ENCODE measurements at regions not wholly inside any gene's neighbourhood (a gene's known extent, or its start where the extent isn't known, plus 50 kb on each side); places are given as distances from the start of the nearest gene placed in this dataset.

GRCh38 chr9:28887188-28887884 is 1314.1 kb upstream of the C9orf72 start:
- DNase-seq: no peak

- no peak for DNase-seq
Measured at GRCh38 chr9:28888806-28889205, 1315.5 kb upstream of the C9orf72 start.

GRCh38 chr9:28892538-28892937 is 1319.3 kb upstream of the C9orf72 start:
- no peak for DNase-seq

- no peak for DNase-seq
Measured at GRCh38 chr9:28899267-28899666, 1326.0 kb upstream of the C9orf72 start.

- no peak for DNase-seq
Measured at GRCh38 chr9:28899926-28900325, 1326.6 kb upstream of the C9orf72 start.

GRCh38 chr9:28900406-28900805 is 1327.1 kb upstream of the C9orf72 start:
- no peak for DNase-seq

GRCh38 chr9:28909526-28909925 is 1336.2 kb upstream of the C9orf72 start:
- DNase-seq: no peak

GRCh38 chr9:28912621-28913020 is 1339.3 kb upstream of the C9orf72 start:
- no peak for DNase-seq

- no peak for DNase-seq
Measured at GRCh38 chr9:28915202-28915930, 1342.1 kb upstream of the C9orf72 start.

GRCh38 chr9:28916348-28916747 is 1343.1 kb upstream of the C9orf72 start:
- DNase-seq: no peak

- no peak for DNase-seq
Measured at GRCh38 chr9:28921857-28922500, 1348.7 kb upstream of the C9orf72 start.

GRCh38 chr9:28922891-28923290 is 1349.6 kb upstream of the C9orf72 start:
- DNase-seq: no peak

- DNase-seq: no peak
Measured at GRCh38 chr9:28923351-28923750, 1350.1 kb upstream of the C9orf72 start.

GRCh38 chr9:28925157-28925556 is 1351.9 kb upstream of the C9orf72 start:
- DNase-seq: no peak

GRCh38 chr9:28926306-28926705 is 1353.0 kb upstream of the C9orf72 start:
- DNase-seq: no peak

GRCh38 chr9:28927691-28928090 is 1354.4 kb upstream of the C9orf72 start:
- DNase-seq: no peak

- DNase-seq: no peak
Measured at GRCh38 chr9:28929433-28929832, 1356.2 kb upstream of the C9orf72 start.

- DNase-seq: no peak
Measured at GRCh38 chr9:28930766-28931165, 1357.5 kb upstream of the C9orf72 start.

GRCh38 chr9:28934111-28934510 is 1360.8 kb upstream of the C9orf72 start:
- no peak for DNase-seq

- DNase-seq: peak; percentile 63
Measured at GRCh38 chr9:28938981-28939380, 1365.7 kb upstream of the C9orf72 start.

GRCh38 chr9:28941856-28942255 is 1368.6 kb upstream of the C9orf72 start:
- no peak for DNase-seq

- no peak for DNase-seq
Measured at GRCh38 chr9:28942941-28943340, 1369.7 kb upstream of the C9orf72 start.

- no peak for DNase-seq
Measured at GRCh38 chr9:28946648-28947047, 1373.4 kb upstream of the C9orf72 start.

GRCh38 chr9:28951945-28952344 is 1378.7 kb upstream of the C9orf72 start:
- DNase-seq: no peak
